IMR-90 (cell line): ENCODE measurements at regions not wholly inside any gene's neighbourhood (a gene's known extent, or its start where the extent isn't known, plus 50 kb on each side); places are given as distances from the start of the nearest gene placed in this dataset.

ENCODE experiments used
- ATAC-seq: fragments of 200-7000 bp; cut with Tn5 transposase; 2 replicates; pipeline ENCODE4 v1.9.1; 2020; ENCODE audit warnings: low read depth, mild to moderate bottlenecking, moderate library complexity
- BruUV-seq: library from RNA; stranded (reverse); fragments of 400-500 nt; replicated peaks from 2 replicates; lab custom pipeline; 2021; lab: Mats Ljungman, UMichigan
- CTCF ChIA-PET: fragments of 300-600 bp; formaldehyde crosslinking; extraction: SDS; loops from one replicate; lab custom pipeline; 2021; ENCODE audit warnings: antibody characterized with exemption; lab: Yijun Ruan, JAX
- POLR2A ChIA-PET: fragments of 300-600 bp; sonication (Branson Sonifier 250); formaldehyde crosslinking; loops from one replicate; lab custom pipeline; 2022; ENCODE audit warnings: antibody characterized with exemption; ENCODE audit not compliant: unreplicated experiment; lab: Charles Lee
- DNase-seq: peaks from one replicate; pipeline ENCODE4 v3.0.0; 2013
- H2AFZ ChIP-seq: replicated peaks from 2 replicates; pipeline ENCODE3; 2013; ENCODE audit warnings: low read length, mild to moderate bottlenecking; ENCODE audit not compliant: poor library complexity
- H2AK5ac ChIP-seq: 2 replicates; pipeline ENCODE4 v1.6.1; 2013; ENCODE audit warnings: low read depth, low read length, inconsistent platforms
- H2AK9ac ChIP-seq: replicated peaks from 2 replicates; pipeline ENCODE3; 2013; ENCODE audit warnings: mild to moderate bottlenecking, low read depth, low read length, moderate library complexity; ENCODE audit not compliant: poor library complexity
- H2BK120ac ChIP-seq: 2 replicates; pipeline ENCODE4 v1.6.1; 2013; ENCODE audit warnings: low read depth, low read length, inconsistent platforms
- H2BK15ac ChIP-seq: 3 replicates; pipeline ENCODE4 v1.6.1; 2013; ENCODE audit warnings: low read depth, low read length, inconsistent platforms
- H2BK20ac ChIP-seq: 2 replicates; pipeline ENCODE4 v1.6.1; 2013; ENCODE audit warnings: low read depth, mild to moderate bottlenecking, inconsistent platforms, low read length, moderate library complexity
- H2BK5ac ChIP-seq: 2 replicates; pipeline ENCODE4 v1.6.1; 2013; ENCODE audit warnings: mild to moderate bottlenecking, low read depth, low read length, inconsistent platforms; ENCODE audit not compliant: poor library complexity, severe bottlenecking
- H3K14ac ChIP-seq: replicated peaks from 2 replicates; pipeline ENCODE4 v1.6.1; 2013; ENCODE audit warnings: low read depth, low read length, inconsistent platforms
- H3K18ac ChIP-seq: 2 replicates; pipeline ENCODE4 v1.6.1; 2013; ENCODE audit warnings: low read depth, low read length, control low read depth
- H3K23ac ChIP-seq: 2 replicates; pipeline ENCODE4 v1.6.1; 2013; ENCODE audit warnings: low read depth, low read length, inconsistent platforms
- H3K27ac ChIP-seq: 2 replicates; pipeline ENCODE4 v1.5.1; 2013; ENCODE audit warnings: mild to moderate bottlenecking, control low read depth, low read length; ENCODE audit not compliant: insufficient read depth
- H3K27me3 ChIP-seq: 2 replicates; pipeline ENCODE4 v1.6.1; 2013; ENCODE audit warnings: low read length; ENCODE audit not compliant: control insufficient read depth, insufficient read depth
- H3K36me3 ChIP-seq: 2 replicates; pipeline ENCODE4 v1.6.1; 2013; ENCODE audit warnings: low read length, mixed read lengths; ENCODE audit not compliant: control insufficient read depth, insufficient read depth
- H3K4ac ChIP-seq: 2 replicates; pipeline ENCODE4 v1.6.1; 2013; ENCODE audit warnings: low read depth, low read length, inconsistent platforms
- H3K4me1 ChIP-seq: 2 replicates; pipeline ENCODE4 v1.6.1; 2013; ENCODE audit warnings: low read length, mixed read lengths; ENCODE audit not compliant: control insufficient read depth, insufficient read depth
- H3K4me2 ChIP-seq: 2 replicates; pipeline ENCODE4 v1.6.1; 2013; ENCODE audit warnings: low read depth, mild to moderate bottlenecking, control low read depth, low read length, moderate library complexity
- H3K4me3 ChIP-seq: 2 replicates; pipeline ENCODE4 v1.5.1; 2013; ENCODE audit warnings: low read depth, mild to moderate bottlenecking, control low read depth, low read length, moderate library complexity; ENCODE audit not compliant: insufficient read depth
- H3K56ac ChIP-seq: 2 replicates; pipeline ENCODE4 v1.6.1; 2013; ENCODE audit warnings: low read length, inconsistent platforms; ENCODE audit not compliant: insufficient read depth; ENCODE audit errors: extremely low read depth
- H3K79me1 ChIP-seq, 2 experiments: 2 replicates each; pipeline ENCODE4 v1.6.1; 2013; ENCODE audit warnings: low read length in 2 of 2, inconsistent platforms in 1 of 2, low read depth in 1 of 2
- H3K9ac ChIP-seq: 2 replicates; pipeline ENCODE4 v1.6.1; 2013; ENCODE audit warnings: low read depth, low read length, control low read depth
- H3K9me1 ChIP-seq: 2 replicates; pipeline ENCODE4 v1.6.1; 2013; ENCODE audit warnings: low read length, inconsistent platforms; ENCODE audit not compliant: insufficient read depth
- H3K9me3 ChIP-seq: 2 replicates; pipeline ENCODE4 v1.6.1; 2013; ENCODE audit warnings: low read length; ENCODE audit not compliant: control insufficient read depth, insufficient read depth
- H4K20me1 ChIP-seq: 2 replicates; pipeline ENCODE4 v1.6.1; 2013; ENCODE audit warnings: low read length, inconsistent platforms; ENCODE audit not compliant: insufficient read depth
- H4K5ac ChIP-seq: 2 replicates; pipeline ENCODE4 v1.6.1; 2013; ENCODE audit warnings: mild to moderate bottlenecking, low read depth, low read length, control low read depth
- H4K8ac ChIP-seq, 2 experiments: 2 replicates each; pipeline ENCODE4 v1.6.1; 2013; ENCODE audit warnings: low read depth in 2 of 2, low read length in 2 of 2, control low read depth in 1 of 2, inconsistent platforms in 1 of 2
- H4K91ac ChIP-seq: 2 replicates; pipeline ENCODE4 v1.6.1; 2013; ENCODE audit warnings: low read depth, low read length, inconsistent platforms; ENCODE audit not compliant: insufficient read depth
- BHLHE40 ChIP-seq: fragments of 150-350 bp; IDR thresholded peaks from 2 replicates; pipeline ENCODE4 v1.6.1; 2016; ENCODE audit warnings: mild to moderate bottlenecking, low read depth, low read length
- CEBPB ChIP-seq: IDR thresholded peaks from 2 replicates; pipeline ENCODE4 v1.6.1; 2012; ENCODE audit warnings: low read depth, low read length, improper control_type of control experiment
- FOS ChIP-seq: fragments of 150-350 bp; IDR thresholded peaks from 2 replicates; pipeline ENCODE4 v1.6.1; 2016; ENCODE audit warnings: low read depth, low read length
- MAFK ChIP-seq: IDR thresholded peaks from 2 replicates; pipeline ENCODE4 v1.6.1; 2012; ENCODE audit warnings: low read depth, low read length, improper control_type of control experiment
- MAZ ChIP-seq: IDR thresholded peaks from 2 replicates; pipeline ENCODE4 v1.6.1; 2012; ENCODE audit warnings: low read depth, mild to moderate bottlenecking, low read length, improper control_type of control experiment, moderate library complexity, borderline replicate concordance
- MXI1 ChIP-seq: IDR thresholded peaks from 2 replicates; pipeline ENCODE4 v1.6.1; 2012; ENCODE audit warnings: low read depth, mild to moderate bottlenecking, low read length, moderate library complexity, borderline replicate concordance
- POLR2A ChIP-seq: IDR thresholded peaks from 2 replicates; pipeline ENCODE4 v1.6.1; 2012; ENCODE audit warnings: mild to moderate bottlenecking, low read depth, low read length
- RAD21 ChIP-seq: IDR thresholded peaks from 2 replicates; pipeline ENCODE4 v1.6.1; 2012; ENCODE audit warnings: low read length, improper control_type of control experiment
- RFX5 ChIP-seq: IDR thresholded peaks from 2 replicates; pipeline ENCODE4 v1.8.0; 2012; ENCODE audit warnings: low read depth, mild to moderate bottlenecking, low read length, moderate library complexity
- SMC3 ChIP-seq: fragments of 150-350 bp; IDR thresholded peaks from 2 replicates; pipeline ENCODE4 v1.6.1; 2016; ENCODE audit warnings: low read depth, mild to moderate bottlenecking, antibody characterized with exemption, low read length, moderate library complexity
- WGBS, 2 experiments: methylation state at CpG; one replicate each; pipeline versions ENCODE4 v1.1.5 to v1.1.7; 2013; ENCODE audit warnings: missing lambda C conversion rate in 2 of 2; ENCODE audit not compliant: insufficient read length in 1 of 2; ENCODE audit errors: extremely low coverage in 2 of 2; 5-methylcytosine and 5-hydroxymethylcytosine counted together
- dilution Hi-C: fragments of 300-500 bp; cut with HindIII; formaldehyde crosslinking; loops from one replicate; pipeline ENCODE4 v1.14.3; 2018; ENCODE audit warnings: low sequenced_read_pairs; ENCODE audit not compliant: unreplicated experiment
- in situ Hi-C: fragments of 300-500 bp; cut with MboI; formaldehyde crosslinking; loops from 3 replicates; pipeline ENCODE4 v1.14.3; 2019; ENCODE audit warnings: low sequenced_read_pairs, inconsistent platforms, mixed read lengths
- intact Hi-C: fragments of 100-400 bp; cut with micrococcal nuclease; formaldehyde crosslinking; loops from 2 replicates; pipeline ENCODE4 v1.10.0; 2022
- TF ChIP-seq, protein P1 (sequence below): fragments of 150-350 bp; IDR thresholded peaks from 2 replicates; pipeline ENCODE4 v1.6.1; 2016; ENCODE audit warnings: low read depth, mild to moderate bottlenecking, low read length, moderate library complexity, borderline replicate concordance
- TF ChIP-seq, protein P2 (sequence below): fragments of 150-350 bp; IDR thresholded peaks from 2 replicates; pipeline ENCODE4 v1.6.1; 2017; ENCODE audit warnings: mild to moderate bottlenecking, antibody characterized with exemption, low read length, low read depth
- TF ChIP-seq, protein P3 (sequence below): conservative IDR thresholded peaks from 2 replicates; pipeline ENCODE4 v1.5.1; 2012; ENCODE audit warnings: mild to moderate bottlenecking, low read depth, low read length, improper control_type of control experiment

DNA sequence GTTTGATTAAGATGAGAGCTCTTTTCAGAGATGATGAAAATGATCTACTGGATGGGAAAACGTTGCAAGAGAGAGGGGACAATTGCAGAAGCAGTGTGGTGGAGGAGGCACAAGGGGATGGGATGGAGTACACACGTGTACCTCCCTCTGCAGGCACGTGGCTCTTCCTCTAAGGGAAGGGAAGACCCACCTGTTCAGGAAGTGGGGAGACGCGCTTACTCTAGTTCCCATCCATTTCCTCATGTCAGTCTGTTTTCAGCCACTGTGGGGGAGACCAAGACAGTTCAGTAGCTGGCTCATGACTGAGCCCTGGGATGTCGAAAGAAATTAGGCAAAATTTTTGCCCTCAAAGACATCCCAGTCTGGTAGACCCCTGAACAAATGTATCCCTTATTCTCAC, 619.2 kb upstream of the CLINT1 start:
- H3K27me3 ChIP-seq: no peaks in the 10 kb centered on the region
- WGBS, 2 experiments: no CpG with 5 or more reads among the region's 6 CpGs

More for the DNA sequence above, 619.2 kb upstream of the CLINT1 start:
- intact Hi-C loops (no loop called here), in situ Hi-C loops (no loop called here), dilution Hi-C loops (no loop called here)
- H3K56ac ChIP-seq: no peak overlapping the region
- H2AK9ac ChIP-seq: no peak overlapping the region
- no peaks in the 10 kb centered on the region for H3K9me1 ChIP-seq
- TF ChIP-seq BHLHE40 (no peak), MXI1 (no peak), CEBPB (no peak), MAZ (no peak), RAD21 (no peak), SMC3 (no peak), POLR2A (no peak), MAFK (no peak), FOS (no peak), RFX5 (no peak)
- TF ChIP-seq, protein P1, sequence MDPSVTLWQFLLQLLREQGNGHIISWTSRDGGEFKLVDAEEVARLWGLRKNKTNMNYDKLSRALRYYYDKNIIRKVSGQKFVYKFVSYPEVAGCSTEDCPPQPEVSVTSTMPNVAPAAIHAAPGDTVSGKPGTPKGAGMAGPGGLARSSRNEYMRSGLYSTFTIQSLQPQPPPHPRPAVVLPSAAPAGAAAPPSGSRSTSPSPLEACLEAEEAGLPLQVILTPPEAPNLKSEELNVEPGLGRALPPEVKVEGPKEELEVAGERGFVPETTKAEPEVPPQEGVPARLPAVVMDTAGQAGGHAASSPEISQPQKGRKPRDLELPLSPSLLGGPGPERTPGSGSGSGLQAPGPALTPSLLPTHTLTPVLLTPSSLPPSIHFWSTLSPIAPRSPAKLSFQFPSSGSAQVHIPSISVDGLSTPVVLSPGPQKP: no peak
- TF ChIP-seq, protein P2, sequence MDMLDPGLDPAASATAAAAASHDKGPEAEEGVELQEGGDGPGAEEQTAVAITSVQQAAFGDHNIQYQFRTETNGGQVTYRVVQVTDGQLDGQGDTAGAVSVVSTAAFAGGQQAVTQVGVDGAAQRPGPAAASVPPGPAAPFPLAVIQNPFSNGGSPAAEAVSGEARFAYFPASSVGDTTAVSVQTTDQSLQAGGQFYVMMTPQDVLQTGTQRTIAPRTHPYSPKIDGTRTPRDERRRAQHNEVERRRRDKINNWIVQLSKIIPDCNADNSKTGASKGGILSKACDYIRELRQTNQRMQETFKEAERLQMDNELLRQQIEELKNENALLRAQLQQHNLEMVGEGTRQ: no peak
- TF ChIP-seq, protein P3, sequence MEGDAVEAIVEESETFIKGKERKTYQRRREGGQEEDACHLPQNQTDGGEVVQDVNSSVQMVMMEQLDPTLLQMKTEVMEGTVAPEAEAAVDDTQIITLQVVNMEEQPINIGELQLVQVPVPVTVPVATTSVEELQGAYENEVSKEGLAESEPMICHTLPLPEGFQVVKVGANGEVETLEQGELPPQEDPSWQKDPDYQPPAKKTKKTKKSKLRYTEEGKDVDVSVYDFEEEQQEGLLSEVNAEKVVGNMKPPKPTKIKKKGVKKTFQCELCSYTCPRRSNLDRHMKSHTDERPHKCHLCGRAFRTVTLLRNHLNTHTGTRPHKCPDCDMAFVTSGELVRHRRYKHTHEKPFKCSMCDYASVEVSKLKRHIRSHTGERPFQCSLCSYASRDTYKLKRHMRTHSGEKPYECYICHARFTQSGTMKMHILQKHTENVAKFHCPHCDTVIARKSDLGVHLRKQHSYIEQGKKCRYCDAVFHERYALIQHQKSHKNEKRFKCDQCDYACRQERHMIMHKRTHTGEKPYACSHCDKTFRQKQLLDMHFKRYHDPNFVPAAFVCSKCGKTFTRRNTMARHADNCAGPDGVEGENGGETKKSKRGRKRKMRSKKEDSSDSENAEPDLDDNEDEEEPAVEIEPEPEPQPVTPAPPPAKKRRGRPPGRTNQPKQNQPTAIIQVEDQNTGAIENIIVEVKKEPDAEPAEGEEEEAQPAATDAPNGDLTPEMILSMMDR: no peak
- H3K79me1 ChIP-seq: no peaks in the 10 kb centered on the region
- no peaks in the 10 kb centered on the region for H3K9me3 ChIP-seq
- no peak overlapping the region for H2BK20ac ChIP-seq
- H2BK5ac ChIP-seq: no peak overlapping the region
- no peaks in the 10 kb centered on the region for H3K4me1 ChIP-seq
- no peak overlapping the region for H2AK5ac ChIP-seq
- H3K4me3 ChIP-seq: no peak overlapping the region
- no peak overlapping the region for H3K4ac ChIP-seq
- no peak overlapping the region for H3K4me2 ChIP-seq
- no peak overlapping the region for H4K8ac ChIP-seq
- BruUV-seq: no TSS peak
- ChIA-PET CTCF (no interaction called here), POLR2A (no interaction called here)
- H2BK15ac ChIP-seq: no peak overlapping the region
- no peak overlapping the region for H3K23ac ChIP-seq
- H4K20me1 ChIP-seq: no peaks in the 10 kb centered on the region
- H2AFZ ChIP-seq: no peak overlapping the region
- H3K18ac ChIP-seq: no peak overlapping the region
- H2BK120ac ChIP-seq: no peak overlapping the region
- no peak for DNase-seq
- H3K9ac ChIP-seq: no peak overlapping the region
- H3K36me3 ChIP-seq: no peaks in the 10 kb centered on the region
- H3K14ac ChIP-seq: no peak overlapping the region
- no peak overlapping the region for H4K91ac ChIP-seq
- no peak overlapping the region for H4K5ac ChIP-seq
- ATAC-seq: no peak
- H3K27ac ChIP-seq: no peak overlapping the region
